ENCODE measurements at regions not wholly inside any gene's neighbourhood (a gene's known extent, or its start where the extent isn't known, plus 50 kb on each side); places are given as distances from the start of the nearest gene placed in this dataset.

GRCh38 chr16:86062271-86062965 is 163.5 kb downstream of the IRF8 start:
- no peak for DNase-seq (ENCODE audit: extremely low read depth, insufficient read length)
- TF ChIP-seq, protein P1, sequence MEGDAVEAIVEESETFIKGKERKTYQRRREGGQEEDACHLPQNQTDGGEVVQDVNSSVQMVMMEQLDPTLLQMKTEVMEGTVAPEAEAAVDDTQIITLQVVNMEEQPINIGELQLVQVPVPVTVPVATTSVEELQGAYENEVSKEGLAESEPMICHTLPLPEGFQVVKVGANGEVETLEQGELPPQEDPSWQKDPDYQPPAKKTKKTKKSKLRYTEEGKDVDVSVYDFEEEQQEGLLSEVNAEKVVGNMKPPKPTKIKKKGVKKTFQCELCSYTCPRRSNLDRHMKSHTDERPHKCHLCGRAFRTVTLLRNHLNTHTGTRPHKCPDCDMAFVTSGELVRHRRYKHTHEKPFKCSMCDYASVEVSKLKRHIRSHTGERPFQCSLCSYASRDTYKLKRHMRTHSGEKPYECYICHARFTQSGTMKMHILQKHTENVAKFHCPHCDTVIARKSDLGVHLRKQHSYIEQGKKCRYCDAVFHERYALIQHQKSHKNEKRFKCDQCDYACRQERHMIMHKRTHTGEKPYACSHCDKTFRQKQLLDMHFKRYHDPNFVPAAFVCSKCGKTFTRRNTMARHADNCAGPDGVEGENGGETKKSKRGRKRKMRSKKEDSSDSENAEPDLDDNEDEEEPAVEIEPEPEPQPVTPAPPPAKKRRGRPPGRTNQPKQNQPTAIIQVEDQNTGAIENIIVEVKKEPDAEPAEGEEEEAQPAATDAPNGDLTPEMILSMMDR (IDR thresholded peaks at IDR 0.05; ENCODE audit: insufficient read depth, low read length, poor library complexity, severe bottlenecking) = no peak
- Histone ChIP-seq H3K36me3 (ENCODE audit: control insufficient read depth, insufficient read depth, low read length) (no peaks in the 10 kb centered on the region), H3K4me3 (replicated peaks; ENCODE audit: low read depth, low read length) (no peak overlapping the region), H3K27me3 (replicated peaks; ENCODE audit: control insufficient read depth, insufficient read depth, low read length) (no peaks in the 10 kb centered on the region; the same call in none of the 2 replicates)

- TF ChIP-seq, protein P1 (IDR thresholded peaks at IDR 0.05; ENCODE audit: insufficient read depth, low read length, poor library complexity, severe bottlenecking) = no peak
- DNase-seq (ENCODE audit: extremely low read depth, insufficient read length) = no peak
- Histone ChIP-seq H3K4me3 (replicated peaks; ENCODE audit: low read depth, low read length) (no peak overlapping the region), H3K27me3 (replicated peaks; ENCODE audit: control insufficient read depth, insufficient read depth, low read length) (no peaks in the 10 kb centered on the region; the same call in none of the 2 replicates), H3K36me3 (ENCODE audit: control insufficient read depth, insufficient read depth, low read length) (no peaks in the 10 kb centered on the region)
These were observed 164.9 kb downstream of the IRF8 start for GRCh38 chr16:86063760-86064405.

DNA sequence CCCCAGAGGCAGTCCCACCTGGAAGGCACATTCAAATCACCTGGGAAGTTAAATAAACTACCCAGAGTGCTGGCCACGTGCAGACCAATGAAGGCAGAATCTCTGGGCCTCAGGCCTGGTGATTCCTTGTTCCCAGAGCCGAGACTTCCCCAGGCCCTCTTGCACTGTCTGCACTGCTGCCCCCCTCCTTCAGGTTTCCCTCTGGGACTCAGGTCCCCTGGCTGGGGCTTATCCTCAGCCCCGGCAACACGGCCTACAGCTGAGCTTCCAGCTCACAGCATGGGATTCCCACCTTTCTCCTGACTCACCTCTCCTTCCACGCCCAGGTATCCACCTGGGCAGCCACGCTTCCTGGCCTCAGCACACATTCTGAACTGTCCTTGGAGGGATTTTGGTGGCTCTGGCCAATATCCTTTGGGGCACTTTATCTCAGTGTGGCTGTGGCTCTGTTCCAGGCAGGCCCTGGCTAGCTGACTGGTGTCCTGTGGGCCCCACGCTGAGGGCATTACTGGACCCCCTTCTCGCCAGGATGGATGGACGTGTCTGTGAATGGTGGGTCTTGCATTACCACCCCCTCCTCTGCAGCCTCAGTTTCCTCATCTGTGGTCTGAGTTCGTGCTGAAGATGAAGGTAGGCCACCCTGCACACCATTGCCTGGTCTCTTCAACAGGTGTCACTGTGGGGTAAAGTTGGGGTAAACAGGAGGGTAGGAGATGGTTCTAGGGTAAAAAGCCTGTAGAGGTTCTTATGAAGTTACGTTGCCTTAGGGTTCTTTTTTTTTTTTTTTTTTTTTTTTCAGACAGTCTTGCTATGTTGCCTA is 165.7 kb downstream of the IRF8 start:
- H3K4me3 ChIP-seq (replicated peaks; ENCODE audit: low read depth, low read length) = no peak overlapping the region
- H3K36me3 ChIP-seq (ENCODE audit: control insufficient read depth, insufficient read depth, low read length) = no peaks in the 10 kb centered on the region
- TF ChIP-seq, protein P1 (IDR thresholded peaks at IDR 0.05; ENCODE audit: insufficient read depth, low read length, poor library complexity, severe bottlenecking) = no peak
- no peaks in the 10 kb centered on the region; the same call in none of the 2 replicates for H3K27me3 ChIP-seq (replicated peaks; ENCODE audit: control insufficient read depth, insufficient read depth, low read length)
- no peak for DNase-seq (ENCODE audit: extremely low read depth, insufficient read length)

DNA sequence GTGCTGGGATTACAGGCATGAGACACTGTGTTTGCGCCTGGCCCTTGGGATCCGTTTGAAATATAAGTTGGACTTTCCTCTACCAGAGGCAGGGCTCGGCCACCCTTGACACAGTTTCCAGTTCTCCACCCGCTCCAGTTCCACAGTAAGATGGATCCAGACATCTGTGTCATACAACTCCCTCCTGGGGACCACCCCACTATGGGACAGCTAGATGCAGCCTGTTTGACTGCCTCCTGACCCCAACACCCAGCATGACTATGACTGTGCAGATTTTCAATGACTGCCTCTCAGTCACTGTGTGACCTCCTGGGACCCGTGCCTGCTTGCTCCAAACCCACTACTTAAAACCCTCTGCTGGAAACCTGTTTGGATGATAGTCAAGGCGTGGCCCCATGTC is 166.7 kb downstream of the IRF8 start:
- no peak overlapping the region for H3K4me3 ChIP-seq (replicated peaks; ENCODE audit: low read depth, low read length)
- no peak for DNase-seq (ENCODE audit: extremely low read depth, insufficient read length)
- no peaks in the 10 kb centered on the region; the same call in none of the 2 replicates for H3K27me3 ChIP-seq (replicated peaks; ENCODE audit: control insufficient read depth, insufficient read depth, low read length)
- TF ChIP-seq, protein P1 (IDR thresholded peaks at IDR 0.05; ENCODE audit: insufficient read depth, low read length, poor library complexity, severe bottlenecking) = no peak
- no peaks in the 10 kb centered on the region for H3K36me3 ChIP-seq (ENCODE audit: control insufficient read depth, insufficient read depth, low read length)

- Histone ChIP-seq H3K36me3 (ENCODE audit: control insufficient read depth, insufficient read depth, low read length) (no peaks in the 10 kb centered on the region), H3K27me3 (replicated peaks; ENCODE audit: control insufficient read depth, insufficient read depth, low read length) (no peaks in the 10 kb centered on the region; the same call in 1 of the 2 replicates), H3K4me3 (replicated peaks; ENCODE audit: low read depth, low read length) (no peak overlapping the region)
- DNase-seq (ENCODE audit: extremely low read depth, insufficient read length) = no peak
- TF ChIP-seq, protein P1 (IDR thresholded peaks at IDR 0.05; ENCODE audit: insufficient read depth, low read length, poor library complexity, severe bottlenecking) = no peak
These were observed 167.8 kb downstream of the IRF8 start for GRCh38 chr16:86066811-86067210.

Measured in GM06990 (cell line).